Tibial nerve (tissue), 4 donors: ENCODE measurements at regions not wholly inside any gene's neighbourhood (a gene's known extent, or its start where the extent isn't known, plus 50 kb on each side); places are given as distances from the start of the nearest gene placed in this dataset.
A peak's percentile ranks its signal among the peaks of the same experiment; 100 is the strongest.

Source experiments
- DNase-seq, 2 donors: peaks; one replicate each; pipeline ENCODE4 v3.0.0-alpha.2; 2019; ENCODE audit warnings: low spot score in 2 of 2
- H3K27ac ChIP-seq, 4 donors: fragments of 200-600 bp; sonication (generic) in 3 of 4; one replicate each; pipeline ENCODE4 v1.5.1; 2017 to 2019; ENCODE audit warnings: mild to moderate bottlenecking in 1 of 4
- H3K27me3 ChIP-seq, 2 donors: fragments of 200-600 bp; sonication (generic) in 1 of 2; one replicate each; pipeline versions ENCODE4 v1.5.1 to v1.6.0; 2017 to 2019
- H3K36me3 ChIP-seq, 3 donors: fragments of 200-600 bp; sonication (generic); one replicate each; pipeline ENCODE4 v1.5.1; 2018 to 2019
- H3K4me1 ChIP-seq, 4 donors: fragments of 200-600 bp; sonication (generic) in 3 of 4; one replicate each; pipeline ENCODE4 v1.5.1; 2017 to 2019
- H3K4me3 ChIP-seq, 4 donors: fragments of 200-600 bp; sonication (generic) in 3 of 4; one replicate each; pipeline ENCODE4 v1.5.1; 2017 to 2019; ENCODE audit warnings: mild to moderate bottlenecking in 1 of 4, moderate library complexity in 1 of 4
- H3K9me3 ChIP-seq, 4 donors: fragments of 200-600 bp; sonication (generic) in 3 of 4; one replicate each; pipeline ENCODE4 v1.5.1; 2017 to 2019
- CTCF ChIP-seq, 5 experiments: fragments of 200-600 bp in 3 of 5; fragments of 450-650 bp in 2 of 5; sonication (generic) in 3 of 5; IDR thresholded peaks; one replicate each; pipeline ENCODE4 v1.5.1; 2016 to 2019; ENCODE audit warnings: antibody characterized with exemption in 5 of 5, mild to moderate bottlenecking in 3 of 5, moderate library complexity in 2 of 5
- EP300 ChIP-seq, 2 donors: sonication (generic); formaldehyde crosslinking; IDR thresholded peaks; one replicate each; pipeline ENCODE4 v1.6.1; 2017; ENCODE audit warnings: antibody characterized with exemption in 2 of 2, mild to moderate bottlenecking in 1 of 2
- POLR2A ChIP-seq, 2 donors: fragments of 450-650 bp; IDR thresholded peaks; one replicate each; pipeline ENCODE4 v1.6.1; 2017; ENCODE audit warnings: antibody characterized with exemption in 2 of 2, mild to moderate bottlenecking in 2 of 2, moderate library complexity in 2 of 2
- WGBS, 2 donors: methylation state at CpG; one replicate each; pipeline ENCODE4 v1.1.5; 2018; 5-methylcytosine and 5-hydroxymethylcytosine counted together

- Histone ChIP-seq H3K27me3 (no peaks in the 10 kb centered on the region), H3K27ac (no peak overlapping the region), H3K9me3 (peaks cover 0 to 3% (median 1%) of the 10 kb centered on the region in 4 donors), H3K4me3 (no peak overlapping the region), H3K36me3 (no peaks in the 10 kb centered on the region), H3K4me1 (no peaks in the 10 kb centered on the region)
- no peak for DNase-seq
- WGBS, 2 donors, result 84 to 95% methylated on average over 3 of the region's 3 CpGs
- TF ChIP-seq EP300 (IDR thresholded peaks at IDR 0.05) (no peak), CTCF (IDR thresholded peaks at IDR 0.05) (no peak), POLR2A (IDR thresholded peaks at IDR 0.05) (no peak)
Observed at GRCh38 chr10:63788152-63788821, 267.1 kb downstream of the REEP3 start.

GRCh38 chr10:63795094-63795860 lies 274.1 kb downstream of the REEP3 start:
- Histone ChIP-seq H3K4me1 (peaks cover 0 to 14% (median 0%) of the 10 kb centered on the region in 4 donors), H3K27ac (no peak overlapping the region), H3K9me3 (peaks cover 0 to 6% (median 1%) of the 10 kb centered on the region in 4 donors), H3K27me3 (no peaks in the 10 kb centered on the region), H3K4me3 (no peak overlapping the region), H3K36me3 (no peaks in the 10 kb centered on the region)
- no peak for DNase-seq
- 81 to 83% methylated on average over 8 of the region's 8 CpGs for WGBS, 2 donors
- no peak for TF ChIP-seq CTCF (IDR thresholded peaks at IDR 0.05)
- no peak for TF ChIP-seq EP300 (IDR thresholded peaks at IDR 0.05)
- no peak for TF ChIP-seq POLR2A (IDR thresholded peaks at IDR 0.05)

GRCh38 chr10:63798599-63799498 lies 277.6 kb downstream of the REEP3 start:
- Histone ChIP-seq H3K36me3 (no peaks in the 10 kb centered on the region), H3K4me1 (peaks cover 0 to 21% (median 0%) of the 10 kb centered on the region in 4 donors), H3K9me3 (no peaks in the 10 kb centered on the region), H3K27me3 (no peaks in the 10 kb centered on the region), H3K27ac (peak overlapping the region in 3 of 4 donors; percentile 31 to 72 (median 65)), H3K4me3 (peak overlapping the region in 2 of 4 donors; percentile 4 to 25)
- WGBS, 2 donors, result 19 to 24% methylated on average over 9 of the region's 9 CpGs
- TF ChIP-seq EP300 (IDR thresholded peaks at IDR 0.05) (peak; percentile 33 to 74), POLR2A (IDR thresholded peaks at IDR 0.05) (no peak), CTCF (IDR thresholded peaks at IDR 0.05) (peak in 1 of 5 experiments; percentile 21)
- peak; percentile 58 for DNase-seq

GRCh38 chr10:63799521-63800300 lies 278.5 kb downstream of the REEP3 start:
- Histone ChIP-seq H3K4me1 (peaks cover 0 to 21% (median 0%) of the 10 kb centered on the region in 4 donors), H3K36me3 (no peaks in the 10 kb centered on the region), H3K27me3 (no peaks in the 10 kb centered on the region), H3K27ac (peak overlapping the region in 3 of 4 donors; percentile 31 to 72 (median 65)), H3K9me3 (no peaks in the 10 kb centered on the region), H3K4me3 (peak overlapping the region in 1 of 4 donors; percentile 25)
- WGBS, 2 donors, result 53 to 58% methylated on average over 8 of the region's 8 CpGs
- TF ChIP-seq CTCF (IDR thresholded peaks at IDR 0.05) (no peak), EP300 (IDR thresholded peaks at IDR 0.05) (no peak), POLR2A (IDR thresholded peaks at IDR 0.05) (no peak)
- DNase-seq, result no peak
